ENCODE measurements at regions not wholly inside any gene's neighbourhood (a gene's known extent, or its start where the extent isn't known, plus 50 kb on each side); places are given as distances from the start of the nearest gene placed in this dataset.

- DNase-seq: no peak
Observed at GRCh38 chr5:67506241-67506640, 309.6 kb upstream of the CD180 start.

DNA sequence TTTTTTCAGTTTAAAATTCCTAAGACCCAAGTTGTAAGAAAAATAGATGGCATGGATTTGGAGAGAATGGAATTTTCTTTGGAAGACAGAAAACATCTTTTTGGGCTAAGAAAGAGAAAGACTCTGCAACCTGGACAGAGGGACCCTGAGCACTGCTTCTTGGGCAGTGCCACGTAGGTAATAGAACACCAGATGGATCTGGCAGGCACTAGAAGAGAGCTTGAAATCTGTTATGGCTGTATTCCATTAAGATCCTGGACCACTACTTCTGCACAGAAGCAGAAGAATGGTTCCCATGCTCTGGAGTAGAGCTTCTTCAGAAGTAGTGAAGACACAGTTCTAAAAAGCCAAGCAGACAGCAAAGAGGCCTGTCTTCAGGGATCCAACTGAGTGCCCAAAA lies 306.4 kb upstream of the CD180 start:
- Histone ChIP-seq H3K36me3 (no peaks in the 10 kb centered on the region), H3K27ac (no peak overlapping the region), H3K9me3 (ENCODE audit: severe bottlenecking) (peaks cover 7% of the 10 kb centered on the region), H3K27me3 (ENCODE audit: insufficient read depth, low read depth, severe bottlenecking) (no peaks in the 10 kb centered on the region), H3K4me3 (ENCODE audit: low read depth, low read length) (no peak overlapping the region)
- TF ChIP-seq CTCF (IDR thresholded peaks at IDR 0.05; ENCODE audit: low read depth, low read length): no peak
- DNase-seq: no peak

More at GRCh38 chr5:67506241-67506640, 309.6 kb upstream of the CD180 start:
- Histone ChIP-seq H3K36me3 (no peaks in the 10 kb centered on the region), H3K27ac (no peak overlapping the region), H3K9me3 (ENCODE audit: severe bottlenecking) (no peaks in the 10 kb centered on the region), H3K27me3 (ENCODE audit: insufficient read depth, low read depth, severe bottlenecking) (no peaks in the 10 kb centered on the region), H3K4me3 (ENCODE audit: low read depth, low read length) (no peak overlapping the region)
- no peak for TF ChIP-seq CTCF (IDR thresholded peaks at IDR 0.05; ENCODE audit: low read depth, low read length)

DNA sequence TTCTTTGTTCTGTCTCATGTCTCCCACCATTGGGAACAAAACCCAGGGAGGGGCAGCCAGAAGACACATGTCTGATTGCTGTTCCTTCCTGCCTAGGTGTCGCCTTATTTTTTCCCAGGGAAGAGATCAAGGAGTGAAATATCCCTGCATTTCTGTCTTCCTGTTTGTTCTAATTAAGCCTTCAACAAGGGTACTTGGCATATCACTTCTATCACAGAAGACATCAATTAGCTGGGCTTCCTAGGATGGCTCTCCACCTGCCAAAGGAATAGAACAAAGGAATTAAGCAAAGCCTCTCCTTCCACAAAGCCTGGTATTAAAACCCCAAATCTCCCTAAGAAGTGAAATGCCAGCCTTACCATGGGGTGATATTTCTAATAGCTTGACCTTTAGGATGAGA lies 299.5 kb upstream of the CD180 start:
- no peaks in the 10 kb centered on the region for H3K36me3 ChIP-seq
- DNase-seq: no peak
- no peak overlapping the region for H3K27ac ChIP-seq
- H3K9me3 ChIP-seq (ENCODE audit: severe bottlenecking): peaks cover 7% of the 10 kb centered on the region
- no peak overlapping the region for H3K4me3 ChIP-seq (ENCODE audit: low read depth, low read length)
- no peaks in the 10 kb centered on the region for H3K27me3 ChIP-seq (ENCODE audit: insufficient read depth, low read depth, severe bottlenecking)
- TF ChIP-seq CTCF (IDR thresholded peaks at IDR 0.05; ENCODE audit: low read depth, low read length): no peak

- no peak for TF ChIP-seq CTCF (IDR thresholded peaks at IDR 0.05; ENCODE audit: low read depth, low read length)
- no peak overlapping the region for H3K4me3 ChIP-seq (ENCODE audit: low read depth, low read length)
- H3K36me3 ChIP-seq: no peaks in the 10 kb centered on the region
- no peaks in the 10 kb centered on the region for H3K27me3 ChIP-seq (ENCODE audit: insufficient read depth, low read depth, severe bottlenecking)
- peaks cover 7% of the 10 kb centered on the region for H3K9me3 ChIP-seq (ENCODE audit: severe bottlenecking)
- no peak overlapping the region for H3K27ac ChIP-seq
- DNase-seq: no peak
Observed at GRCh38 chr5:67495072-67495471, 298.5 kb upstream of the CD180 start.

GRCh38 chr5:67494186-67494855 lies 297.7 kb upstream of the CD180 start:
- Histone ChIP-seq H3K27me3 (ENCODE audit: insufficient read depth, low read depth, severe bottlenecking) (no peaks in the 10 kb centered on the region), H3K9me3 (ENCODE audit: severe bottlenecking) (peaks cover 2% of the 10 kb centered on the region), H3K36me3 (no peaks in the 10 kb centered on the region), H3K4me3 (ENCODE audit: low read depth, low read length) (no peak overlapping the region), H3K27ac (no peak overlapping the region)
- no peak for TF ChIP-seq CTCF (IDR thresholded peaks at IDR 0.05; ENCODE audit: low read depth, low read length)
- no peak for DNase-seq

- H3K27me3 ChIP-seq (ENCODE audit: insufficient read depth, low read depth, severe bottlenecking): no peaks in the 10 kb centered on the region
- no peaks in the 10 kb centered on the region for H3K36me3 ChIP-seq
- peak; percentile 62 for DNase-seq
- peak; percentile 68 for TF ChIP-seq CTCF (IDR thresholded peaks at IDR 0.05; ENCODE audit: low read depth, low read length)
- H3K9me3 ChIP-seq (ENCODE audit: severe bottlenecking): no peaks in the 10 kb centered on the region
- no peak overlapping the region for H3K27ac ChIP-seq
- H3K4me3 ChIP-seq (ENCODE audit: low read depth, low read length): no peak overlapping the region
Observed at GRCh38 chr5:67493676-67494075, 297.1 kb upstream of the CD180 start.

Data from WERI-Rb-1 (cell line).